H1 (cell line): ENCODE measurements at regions not wholly inside any gene's neighbourhood (a gene's known extent, or its start where the extent isn't known, plus 50 kb on each side); places are given as distances from the start of the nearest gene placed in this dataset.

Experiments
- GABPA ChIP-seq: IDR thresholded peaks from 2 replicates; pipeline ENCODE4 v1.6.1; 2011; ENCODE audit warnings: mild to moderate bottlenecking, low read length, moderate library complexity, borderline replicate concordance; ENCODE audit not compliant: insufficient read depth
- SAP30 ChIP-seq: fragments of 300-600 bp; sonication (generic); IDR thresholded peaks from 2 replicates; pipeline ENCODE4 v1.7.1; 2012; ENCODE audit warnings: low read length, moderate library complexity, mild to moderate bottlenecking, inconsistent platforms; ENCODE audit not compliant: insufficient read depth, insufficient replicate concordance
- SIN3A ChIP-seq, 2 experiments: IDR thresholded peaks in 1 of 2; conservative IDR thresholded peaks in 1 of 2; 2 replicates each; pipeline ENCODE4 v1.6.1; 2011 to 2012; ENCODE audit warnings: low read length in 2 of 2, improper control_type of control experiment in 1 of 2, low read depth in 1 of 2, mild to moderate bottlenecking in 1 of 2
- ZNF274 ChIP-seq: IDR thresholded peaks from 2 replicates; pipeline ENCODE4 v1.7.0; 2012; ENCODE audit warnings: low read length, borderline replicate concordance; ENCODE audit errors: extremely low read depth
- TF ChIP-seq, protein P1 (sequence below), 3 experiments: IDR thresholded peaks; 1 replicate in 2 of 3; 2 replicates in 1 of 3; pipeline versions ENCODE4 v1.5.1 to v1.6.1; 2011; ENCODE audit warnings: low read length in 3 of 3, mild to moderate bottlenecking in 3 of 3, inconsistent platforms in 2 of 3, low read depth in 1 of 3, moderate library complexity in 1 of 3; ENCODE audit not compliant: insufficient read depth in 1 of 3; ENCODE audit errors: control extremely low read depth in 1 of 3
- TF ChIP-seq, protein P2 (sequence below): fragments of 300-600 bp; sonication (generic); IDR thresholded peaks from 2 replicates; pipeline ENCODE4 v1.7.1; 2012; ENCODE audit warnings: low read length, moderate library complexity, mild to moderate bottlenecking, inconsistent platforms; ENCODE audit not compliant: insufficient replicate concordance

DNA sequence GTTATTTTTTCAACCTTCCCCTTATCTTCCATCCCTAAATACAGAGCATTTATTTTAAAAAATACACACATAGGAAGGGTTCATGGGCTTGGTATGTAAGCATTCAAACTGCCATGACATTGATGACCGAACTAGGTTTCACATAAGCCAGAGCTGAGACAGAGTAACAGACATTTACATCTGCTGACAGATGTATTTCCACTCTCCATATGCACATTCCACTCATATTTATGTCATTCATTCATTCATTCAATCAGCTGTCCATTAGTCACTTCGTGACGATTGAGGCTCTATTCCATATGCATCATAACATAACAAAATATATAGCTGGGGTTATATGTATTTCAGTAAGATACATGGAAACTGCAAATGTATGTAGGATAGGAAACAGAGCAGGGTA lies 145.5 kb upstream of the OTX2 start (continued):
- TF ChIP-seq, protein P1, sequence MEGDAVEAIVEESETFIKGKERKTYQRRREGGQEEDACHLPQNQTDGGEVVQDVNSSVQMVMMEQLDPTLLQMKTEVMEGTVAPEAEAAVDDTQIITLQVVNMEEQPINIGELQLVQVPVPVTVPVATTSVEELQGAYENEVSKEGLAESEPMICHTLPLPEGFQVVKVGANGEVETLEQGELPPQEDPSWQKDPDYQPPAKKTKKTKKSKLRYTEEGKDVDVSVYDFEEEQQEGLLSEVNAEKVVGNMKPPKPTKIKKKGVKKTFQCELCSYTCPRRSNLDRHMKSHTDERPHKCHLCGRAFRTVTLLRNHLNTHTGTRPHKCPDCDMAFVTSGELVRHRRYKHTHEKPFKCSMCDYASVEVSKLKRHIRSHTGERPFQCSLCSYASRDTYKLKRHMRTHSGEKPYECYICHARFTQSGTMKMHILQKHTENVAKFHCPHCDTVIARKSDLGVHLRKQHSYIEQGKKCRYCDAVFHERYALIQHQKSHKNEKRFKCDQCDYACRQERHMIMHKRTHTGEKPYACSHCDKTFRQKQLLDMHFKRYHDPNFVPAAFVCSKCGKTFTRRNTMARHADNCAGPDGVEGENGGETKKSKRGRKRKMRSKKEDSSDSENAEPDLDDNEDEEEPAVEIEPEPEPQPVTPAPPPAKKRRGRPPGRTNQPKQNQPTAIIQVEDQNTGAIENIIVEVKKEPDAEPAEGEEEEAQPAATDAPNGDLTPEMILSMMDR (IDR thresholded peaks at IDR 0.05; ENCODE audit: control extremely low read depth in 1 of 3, insufficient read depth in 1 of 3, low read depth in 1 of 3, low read length in 3 of 3) = no peak
- TF ChIP-seq SAP30 (no peak), SIN3A (conservative IDR thresholded peaks at IDR 0.05 in 1 of 2, IDR thresholded peaks at IDR 0.05 in 1 of 2; ENCODE audit: low read depth in 1 of 2, low read length in 2 of 2) (no peak), GABPA (no peak), ZNF274 (no peak)
- TF ChIP-seq, protein P2, sequence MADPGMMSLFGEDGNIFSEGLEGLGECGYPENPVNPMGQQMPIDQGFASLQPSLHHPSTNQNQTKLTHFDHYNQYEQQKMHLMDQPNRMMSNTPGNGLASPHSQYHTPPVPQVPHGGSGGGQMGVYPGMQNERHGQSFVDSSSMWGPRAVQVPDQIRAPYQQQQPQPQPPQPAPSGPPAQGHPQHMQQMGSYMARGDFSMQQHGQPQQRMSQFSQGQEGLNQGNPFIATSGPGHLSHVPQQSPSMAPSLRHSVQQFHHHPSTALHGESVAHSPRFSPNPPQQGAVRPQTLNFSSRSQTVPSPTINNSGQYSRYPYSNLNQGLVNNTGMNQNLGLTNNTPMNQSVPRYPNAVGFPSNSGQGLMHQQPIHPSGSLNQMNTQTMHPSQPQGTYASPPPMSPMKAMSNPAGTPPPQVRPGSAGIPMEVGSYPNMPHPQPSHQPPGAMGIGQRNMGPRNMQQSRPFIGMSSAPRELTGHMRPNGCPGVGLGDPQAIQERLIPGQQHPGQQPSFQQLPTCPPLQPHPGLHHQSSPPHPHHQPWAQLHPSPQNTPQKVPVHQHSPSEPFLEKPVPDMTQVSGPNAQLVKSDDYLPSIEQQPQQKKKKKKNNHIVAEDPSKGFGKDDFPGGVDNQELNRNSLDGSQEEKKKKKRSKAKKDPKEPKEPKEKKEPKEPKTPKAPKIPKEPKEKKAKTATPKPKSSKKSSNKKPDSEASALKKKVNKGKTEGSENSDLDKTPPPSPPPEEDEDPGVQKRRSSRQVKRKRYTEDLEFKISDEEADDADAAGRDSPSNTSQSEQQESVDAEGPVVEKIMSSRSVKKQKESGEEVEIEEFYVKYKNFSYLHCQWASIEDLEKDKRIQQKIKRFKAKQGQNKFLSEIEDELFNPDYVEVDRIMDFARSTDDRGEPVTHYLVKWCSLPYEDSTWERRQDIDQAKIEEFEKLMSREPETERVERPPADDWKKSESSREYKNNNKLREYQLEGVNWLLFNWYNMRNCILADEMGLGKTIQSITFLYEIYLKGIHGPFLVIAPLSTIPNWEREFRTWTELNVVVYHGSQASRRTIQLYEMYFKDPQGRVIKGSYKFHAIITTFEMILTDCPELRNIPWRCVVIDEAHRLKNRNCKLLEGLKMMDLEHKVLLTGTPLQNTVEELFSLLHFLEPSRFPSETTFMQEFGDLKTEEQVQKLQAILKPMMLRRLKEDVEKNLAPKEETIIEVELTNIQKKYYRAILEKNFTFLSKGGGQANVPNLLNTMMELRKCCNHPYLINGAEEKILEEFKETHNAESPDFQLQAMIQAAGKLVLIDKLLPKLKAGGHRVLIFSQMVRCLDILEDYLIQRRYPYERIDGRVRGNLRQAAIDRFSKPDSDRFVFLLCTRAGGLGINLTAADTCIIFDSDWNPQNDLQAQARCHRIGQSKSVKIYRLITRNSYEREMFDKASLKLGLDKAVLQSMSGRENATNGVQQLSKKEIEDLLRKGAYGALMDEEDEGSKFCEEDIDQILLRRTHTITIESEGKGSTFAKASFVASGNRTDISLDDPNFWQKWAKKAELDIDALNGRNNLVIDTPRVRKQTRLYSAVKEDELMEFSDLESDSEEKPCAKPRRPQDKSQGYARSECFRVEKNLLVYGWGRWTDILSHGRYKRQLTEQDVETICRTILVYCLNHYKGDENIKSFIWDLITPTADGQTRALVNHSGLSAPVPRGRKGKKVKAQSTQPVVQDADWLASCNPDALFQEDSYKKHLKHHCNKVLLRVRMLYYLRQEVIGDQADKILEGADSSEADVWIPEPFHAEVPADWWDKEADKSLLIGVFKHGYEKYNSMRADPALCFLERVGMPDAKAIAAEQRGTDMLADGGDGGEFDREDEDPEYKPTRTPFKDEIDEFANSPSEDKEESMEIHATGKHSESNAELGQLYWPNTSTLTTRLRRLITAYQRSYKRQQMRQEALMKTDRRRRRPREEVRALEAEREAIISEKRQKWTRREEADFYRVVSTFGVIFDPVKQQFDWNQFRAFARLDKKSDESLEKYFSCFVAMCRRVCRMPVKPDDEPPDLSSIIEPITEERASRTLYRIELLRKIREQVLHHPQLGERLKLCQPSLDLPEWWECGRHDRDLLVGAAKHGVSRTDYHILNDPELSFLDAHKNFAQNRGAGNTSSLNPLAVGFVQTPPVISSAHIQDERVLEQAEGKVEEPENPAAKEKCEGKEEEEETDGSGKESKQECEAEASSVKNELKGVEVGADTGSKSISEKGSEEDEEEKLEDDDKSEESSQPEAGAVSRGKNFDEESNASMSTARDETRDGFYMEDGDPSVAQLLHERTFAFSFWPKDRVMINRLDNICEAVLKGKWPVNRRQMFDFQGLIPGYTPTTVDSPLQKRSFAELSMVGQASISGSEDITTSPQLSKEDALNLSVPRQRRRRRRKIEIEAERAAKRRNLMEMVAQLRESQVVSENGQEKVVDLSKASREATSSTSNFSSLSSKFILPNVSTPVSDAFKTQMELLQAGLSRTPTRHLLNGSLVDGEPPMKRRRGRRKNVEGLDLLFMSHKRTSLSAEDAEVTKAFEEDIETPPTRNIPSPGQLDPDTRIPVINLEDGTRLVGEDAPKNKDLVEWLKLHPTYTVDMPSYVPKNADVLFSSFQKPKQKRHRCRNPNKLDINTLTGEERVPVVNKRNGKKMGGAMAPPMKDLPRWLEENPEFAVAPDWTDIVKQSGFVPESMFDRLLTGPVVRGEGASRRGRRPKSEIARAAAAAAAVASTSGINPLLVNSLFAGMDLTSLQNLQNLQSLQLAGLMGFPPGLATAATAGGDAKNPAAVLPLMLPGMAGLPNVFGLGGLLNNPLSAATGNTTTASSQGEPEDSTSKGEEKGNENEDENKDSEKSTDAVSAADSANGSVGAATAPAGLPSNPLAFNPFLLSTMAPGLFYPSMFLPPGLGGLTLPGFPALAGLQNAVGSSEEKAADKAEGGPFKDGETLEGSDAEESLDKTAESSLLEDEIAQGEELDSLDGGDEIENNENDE = no peak
- TF ChIP-seq, all 59 proteins: peak for 0
